GM18909 (cell line): ENCODE measurements at regions not wholly inside any gene's neighbourhood (a gene's known extent, or its start where the extent isn't known, plus 50 kb on each side); places are given as distances from the start of the nearest gene placed in this dataset.

Source experiments
- ATAC-seq: cut with Tn5 transposase; IDR thresholded peaks from one replicate; pipeline ENCODE4 v1.9.1; 2021; ENCODE audit warnings: mild to moderate bottlenecking; ENCODE audit not compliant: unreplicated experiment, poor library complexity

GRCh38 chr4:125155251-125155650 is 159.5 kb upstream of the FAT4 start:
- ATAC-seq = no peak

- ATAC-seq = no peak
Observed at GRCh38 chr4:125140966-125141495, 173.7 kb upstream of the FAT4 start.

- ATAC-seq = no peak
Observed at GRCh38 chr4:125135652-125136051, 179.1 kb upstream of the FAT4 start.

- ATAC-seq = no peak
Observed at GRCh38 chr4:125132729-125133128, 182.0 kb upstream of the FAT4 start.

GRCh38 chr4:125131891-125132680 is 182.7 kb upstream of the FAT4 start:
- no peak for ATAC-seq

GRCh38 chr4:125125276-125125675 is 189.5 kb upstream of the FAT4 start:
- ATAC-seq = no peak

GRCh38 chr4:125123570-125124109 is 191.1 kb upstream of the FAT4 start:
- ATAC-seq = no peak

GRCh38 chr4:125121581-125121980 is 193.2 kb upstream of the FAT4 start:
- no peak for ATAC-seq

- ATAC-seq = no peak
Observed at GRCh38 chr4:125116431-125116830, 198.3 kb upstream of the FAT4 start.

- ATAC-seq = no peak
Observed at GRCh38 chr4:125115941-125116340, 198.8 kb upstream of the FAT4 start.

GRCh38 chr4:125115476-125115875 is 199.3 kb upstream of the FAT4 start:
- no peak for ATAC-seq

GRCh38 chr4:125112536-125112935 is 202.2 kb upstream of the FAT4 start:
- no peak for ATAC-seq

GRCh38 chr4:125111323-125111722 is 203.4 kb upstream of the FAT4 start:
- no peak for ATAC-seq

- no peak for ATAC-seq
Observed at GRCh38 chr4:125105561-125105960, 209.2 kb upstream of the FAT4 start.

- no peak for ATAC-seq
Observed at GRCh38 chr4:125104616-125105015, 210.1 kb upstream of the FAT4 start.

GRCh38 chr4:125101719-125102118 is 213.0 kb upstream of the FAT4 start:
- no peak for ATAC-seq

GRCh38 chr4:125097729-125098128 is 217.0 kb upstream of the FAT4 start:
- no peak for ATAC-seq

GRCh38 chr4:125096662-125097061 is 218.1 kb upstream of the FAT4 start:
- ATAC-seq = no peak

GRCh38 chr4:125091541-125091940 is 223.2 kb upstream of the FAT4 start:
- ATAC-seq = no peak

- ATAC-seq = no peak
Observed at GRCh38 chr4:125091101-125091500, 223.7 kb upstream of the FAT4 start.

GRCh38 chr4:125084608-125085007 is 230.1 kb upstream of the FAT4 start:
- no peak for ATAC-seq
